B cell (primary cell): ENCODE measurements at regions not wholly inside any gene's neighbourhood (a gene's known extent, or its start where the extent isn't known, plus 50 kb on each side); places are given as distances from the start of the nearest gene placed in this dataset.

Source experiments
- ATAC-seq: fragments of 200-7000 bp; cut with Tn5 transposase; one replicate; pipeline ENCODE4 v1.10.0; 2021; ENCODE audit warnings: low read depth, mild to moderate bottlenecking, moderate number of reproducible peaks, moderate library complexity
- CTCF ChIA-PET: fragments of 350-600 bp; sonication (Branson Sonifier 250); formaldehyde crosslinking; loops from one replicate; lab custom pipeline; 2021; ENCODE audit warnings: antibody characterized with exemption, inconsistent platforms; lab: Charles Lee
- POLR2A ChIA-PET: fragments of 350-600 bp; sonication (Branson Sonifier 250); formaldehyde crosslinking; loops from one replicate; lab custom pipeline; 2021; ENCODE audit warnings: antibody characterized with exemption; lab: Charles Lee
- DNase-seq: peaks from one replicate; pipeline ENCODE4 v3.0.0; 2013
- H2AFZ ChIP-seq: 2 replicates; pipeline ENCODE4 v1.6.1; 2012; ENCODE audit warnings: mild to moderate bottlenecking, low read depth, low read length; ENCODE audit not compliant: insufficient read depth, poor library complexity, severe bottlenecking
- H3K27ac ChIP-seq, 2 donors: 1 replicate in 1 of 2; 2 replicates in 1 of 2; pipeline ENCODE4 v1.5.1; 2012 to 2013; ENCODE audit warnings: low read length in 2 of 2, mild to moderate bottlenecking in 2 of 2, moderate library complexity in 1 of 2
- H3K27me3 ChIP-seq, 4 experiments: fragments of 200-600 bp in 1 of 4; sonication (generic) in 1 of 4; replicated peaks in 1 of 4; 1 replicate in 2 of 4; 2 replicates in 2 of 4; pipeline versions ENCODE4 v1.6.1 to v1.7.0; 2013 to 2016; ENCODE audit warnings: low read length in 3 of 4, mild to moderate bottlenecking in 2 of 4, mixed read lengths in 1 of 4, moderate library complexity in 1 of 4; ENCODE audit not compliant: insufficient read depth in 4 of 4, control insufficient read depth in 3 of 4; ENCODE audit errors: control extremely low read depth in 1 of 4
- H3K36me3 ChIP-seq, 2 experiments: replicated peaks in 1 of 2; 1 replicate in 1 of 2; 2 replicates in 1 of 2; pipeline versions ENCODE4 v1.6.1 to v1.7.1; 2013; ENCODE audit warnings: low read length in 1 of 2; ENCODE audit not compliant: insufficient read depth in 2 of 2, control insufficient read depth in 1 of 2; ENCODE audit errors: control extremely low read depth in 1 of 2, extremely low read depth in 1 of 2
- H3K4me1 ChIP-seq, 2 donors: fragments of 200-600 bp in 1 of 2; sonication (generic) in 1 of 2; 1 replicate in 1 of 2; 2 replicates in 1 of 2; pipeline versions ENCODE4 v1.5.1 to v1.6.1; 2013 to 2017; ENCODE audit warnings: low read length in 2 of 2; ENCODE audit not compliant: control insufficient read depth in 2 of 2, insufficient read depth in 2 of 2
- H3K4me2 ChIP-seq: replicated peaks from 2 replicates; pipeline ENCODE3; 2012; ENCODE audit warnings: mild to moderate bottlenecking, low read depth, low read length; ENCODE audit not compliant: poor library complexity, severe bottlenecking
- H3K4me3 ChIP-seq, 5 experiments: fragments of 200-600 bp in 1 of 5; sonication (generic) in 1 of 5; 1 replicate in 3 of 5; 2 replicates in 2 of 5; pipeline versions ENCODE4 v1.5.1 to v1.7.0; 2011 to 2016; ENCODE audit warnings: low read length in 4 of 5, mild to moderate bottlenecking in 4 of 5, low read depth in 2 of 5, control low read depth in 1 of 5, moderate library complexity in 1 of 5; ENCODE audit not compliant: insufficient read depth in 1 of 5; ENCODE audit errors: control extremely low read depth in 1 of 5, extremely low read depth in 1 of 5
- H3K79me2 ChIP-seq: fragments of 200-600 bp; sonication (generic); one replicate; pipeline ENCODE4 v1.6.0; 2016; ENCODE audit warnings: low read length; ENCODE audit not compliant: control insufficient read depth, insufficient read depth
- H3K9ac ChIP-seq: fragments of 200-600 bp; sonication (generic); 2 replicates; pipeline ENCODE4 v1.6.1; 2017; ENCODE audit warnings: mild to moderate bottlenecking, low read length, moderate library complexity
- H3K9me3 ChIP-seq, 3 donors: one replicate each; pipeline versions ENCODE4 v1.6.1 to v1.7.1; 2013; ENCODE audit warnings: low read length in 2 of 3; ENCODE audit not compliant: control insufficient read depth in 2 of 3, insufficient read depth in 1 of 3; ENCODE audit errors: control extremely low read depth in 1 of 3
- H4K20me1 ChIP-seq: 2 replicates; pipeline ENCODE4 v1.6.0; 2012; ENCODE audit warnings: mild to moderate bottlenecking, low read length; ENCODE audit not compliant: insufficient read depth, control insufficient read depth, poor library complexity, severe bottlenecking
- H3K27ac Mint-ChIP-seq: one replicate; pipeline ENCODE4 v1.8.0; 2021; ENCODE audit warnings: mixed read lengths
- H3K27me3 Mint-ChIP-seq: one replicate; pipeline ENCODE4 v1.8.0; 2021; ENCODE audit warnings: mixed read lengths
- H3K4me1 Mint-ChIP-seq: one replicate; pipeline ENCODE4 v1.8.0; 2021; ENCODE audit warnings: mixed read lengths
- H3K4me3 Mint-ChIP-seq: one replicate; pipeline ENCODE4 v1.8.0; 2021; ENCODE audit warnings: mixed read lengths
- H3K9me3 Mint-ChIP-seq: one replicate; pipeline ENCODE4 v1.8.0; 2022; ENCODE audit warnings: mixed read lengths; ENCODE audit not compliant: insufficient read depth
- EZH2 ChIP-seq: IDR thresholded peaks from 2 replicates; pipeline ENCODE4 v1.6.1; 2012; ENCODE audit warnings: borderline replicate concordance, low read depth, mild to moderate bottlenecking, moderate library complexity, low read length; ENCODE audit not compliant: insufficient read depth, poor library complexity, severe bottlenecking
- WGBS: methylation state at CpG from one replicate; pipeline ENCODE4 v1.1.5; 2013; ENCODE audit warnings: missing lambda C conversion rate; ENCODE audit not compliant: insufficient coverage; 5-methylcytosine and 5-hydroxymethylcytosine counted together
- intact Hi-C: fragments of 100-400 bp; cut with micrococcal nuclease; formaldehyde crosslinking; loops from one replicate; pipeline ENCODE4 v1.10.0; 2022
- TF ChIP-seq, protein P1 (sequence below): fragments of 200-600 bp; IDR thresholded peaks from one replicate; pipeline ENCODE4 v1.8.0; 2022; ENCODE audit warnings: antibody characterized with exemption, mild to moderate bottlenecking

DNA sequence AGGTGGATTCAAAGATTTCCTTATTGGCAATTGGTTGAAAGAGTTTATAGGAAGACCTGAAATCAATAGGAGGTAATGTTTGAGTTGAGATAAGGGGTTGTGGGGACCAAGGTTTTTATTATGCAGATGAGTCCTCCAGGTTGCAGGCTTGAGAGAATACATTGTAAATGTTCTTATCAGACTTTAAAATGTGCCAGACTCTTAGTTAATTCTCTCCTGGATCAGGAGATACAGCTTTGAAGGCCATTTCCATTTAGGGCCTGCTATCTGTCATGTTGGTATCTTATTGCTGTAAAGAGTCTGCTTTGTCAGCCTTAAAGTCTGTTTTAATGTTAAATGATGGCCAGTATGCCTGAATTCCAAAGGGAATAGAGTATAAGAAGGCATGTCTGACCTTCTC, 61.8 kb upstream of the CALCR start:
- H3K4me3 Mint-ChIP-seq = no peak overlapping the region

DNA sequence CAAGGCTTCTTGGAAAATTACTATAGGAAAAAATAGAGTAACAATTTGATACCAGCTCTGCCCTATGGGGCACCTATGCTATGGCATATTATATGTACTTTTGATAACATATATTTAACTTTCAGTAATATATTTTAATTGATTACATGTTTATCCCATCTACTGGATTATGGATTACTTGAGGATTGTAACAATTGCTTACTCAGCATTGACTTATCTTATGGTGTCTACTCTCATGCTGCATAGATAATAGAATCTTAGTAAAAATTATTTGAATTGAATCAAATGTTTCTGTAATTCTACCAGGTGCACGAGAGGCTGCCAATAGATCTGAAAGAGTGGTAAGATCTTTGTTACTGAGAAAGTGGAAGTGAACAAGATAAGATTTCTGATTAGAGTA, 57.8 kb upstream of the CALCR start:
- intact Hi-C loops = no loop called here
- Mint-ChIP-seq H3K9me3 (no peaks in the 10 kb centered on the region), H3K4me1 (no peaks in the 10 kb centered on the region), H3K4me3 (no peak overlapping the region), H3K27me3 (peaks cover 19% of the 10 kb centered on the region), H3K27ac (no peak overlapping the region)
- Histone ChIP-seq H3K4me2 (no peak overlapping the region), H2AFZ (no peak overlapping the region), H3K27ac (no peak overlapping the region), H3K4me3 (no peak overlapping the region), H3K36me3 (no peaks in the 10 kb centered on the region), H3K27me3 (peaks cover 0 to 4% (median 0%) of the 10 kb centered on the region in 4 experiments), H3K9ac (no peak overlapping the region), H4K20me1 (no peaks in the 10 kb centered on the region), H3K9me3 (no peaks in the 10 kb centered on the region), H3K4me1 (no peaks in the 10 kb centered on the region), H3K79me2 (no peaks in the 10 kb centered on the region)
- TF ChIP-seq EZH2 = no peak
- TF ChIP-seq, protein P1, sequence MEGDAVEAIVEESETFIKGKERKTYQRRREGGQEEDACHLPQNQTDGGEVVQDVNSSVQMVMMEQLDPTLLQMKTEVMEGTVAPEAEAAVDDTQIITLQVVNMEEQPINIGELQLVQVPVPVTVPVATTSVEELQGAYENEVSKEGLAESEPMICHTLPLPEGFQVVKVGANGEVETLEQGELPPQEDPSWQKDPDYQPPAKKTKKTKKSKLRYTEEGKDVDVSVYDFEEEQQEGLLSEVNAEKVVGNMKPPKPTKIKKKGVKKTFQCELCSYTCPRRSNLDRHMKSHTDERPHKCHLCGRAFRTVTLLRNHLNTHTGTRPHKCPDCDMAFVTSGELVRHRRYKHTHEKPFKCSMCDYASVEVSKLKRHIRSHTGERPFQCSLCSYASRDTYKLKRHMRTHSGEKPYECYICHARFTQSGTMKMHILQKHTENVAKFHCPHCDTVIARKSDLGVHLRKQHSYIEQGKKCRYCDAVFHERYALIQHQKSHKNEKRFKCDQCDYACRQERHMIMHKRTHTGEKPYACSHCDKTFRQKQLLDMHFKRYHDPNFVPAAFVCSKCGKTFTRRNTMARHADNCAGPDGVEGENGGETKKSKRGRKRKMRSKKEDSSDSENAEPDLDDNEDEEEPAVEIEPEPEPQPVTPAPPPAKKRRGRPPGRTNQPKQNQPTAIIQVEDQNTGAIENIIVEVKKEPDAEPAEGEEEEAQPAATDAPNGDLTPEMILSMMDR = no peak
- no peak for DNase-seq
- ChIA-PET POLR2A (no interaction called here), CTCF (no interaction called here)
- ATAC-seq = no peak
- no CpG with 5 or more reads among the region's 1 CpG for WGBS

More for the DNA sequence above, 61.8 kb upstream of the CALCR start:
- Histone ChIP-seq H4K20me1 (no peaks in the 10 kb centered on the region), H3K79me2 (no peaks in the 10 kb centered on the region), H3K9ac (no peak overlapping the region), H2AFZ (no peak overlapping the region), H3K4me3 (no peak overlapping the region), H3K4me1 (no peaks in the 10 kb centered on the region), H3K36me3 (no peaks in the 10 kb centered on the region), H3K4me2 (no peak overlapping the region), H3K27ac (no peak overlapping the region), H3K9me3 (no peaks in the 10 kb centered on the region), H3K27me3 (peaks cover 0 to 4% (median 0%) of the 10 kb centered on the region in 4 experiments)
- ATAC-seq = no peak
- intact Hi-C loops = no loop called here
- TF ChIP-seq, protein P1 = no peak
- TF ChIP-seq EZH2 = no peak
- Mint-ChIP-seq H3K27me3 (peaks cover 15% of the 10 kb centered on the region), H3K9me3 (no peaks in the 10 kb centered on the region), H3K4me1 (no peaks in the 10 kb centered on the region), H3K27ac (no peak overlapping the region)
- no peak for DNase-seq
- ChIA-PET CTCF (no interaction called here), POLR2A (no interaction called here)
